ENCODE measurements at regions not wholly inside any gene's neighbourhood (a gene's known extent, or its start where the extent isn't known, plus 50 kb on each side); places are given as distances from the start of the nearest gene placed in this dataset.
"Not testable (repeated sequence)": the region's sequence is repeated elsewhere in the genome, so short reads cannot be mapped to it uniquely, and the experiment has no call there.

DNA sequence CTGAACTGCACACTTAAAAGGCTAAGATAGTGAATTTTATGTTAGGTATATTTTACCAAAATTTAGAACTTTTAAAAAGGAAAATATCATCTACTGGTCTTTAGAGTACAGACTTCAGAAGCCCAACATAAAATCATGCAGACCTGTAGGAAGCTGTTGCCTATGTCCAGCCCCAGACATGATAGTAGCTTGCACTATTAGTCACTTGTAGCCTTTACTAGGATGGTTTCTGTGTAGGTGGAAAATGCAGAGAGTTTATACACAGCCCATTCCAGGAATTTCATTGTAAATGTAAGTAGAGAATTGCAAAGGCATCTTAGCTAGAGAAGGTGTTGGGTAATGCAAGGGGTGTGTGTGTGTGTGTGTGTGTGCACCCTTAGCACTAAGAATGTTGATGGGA lies 640.2 kb downstream of the RNF144A start:
- no peak for DNase-seq

DNA sequence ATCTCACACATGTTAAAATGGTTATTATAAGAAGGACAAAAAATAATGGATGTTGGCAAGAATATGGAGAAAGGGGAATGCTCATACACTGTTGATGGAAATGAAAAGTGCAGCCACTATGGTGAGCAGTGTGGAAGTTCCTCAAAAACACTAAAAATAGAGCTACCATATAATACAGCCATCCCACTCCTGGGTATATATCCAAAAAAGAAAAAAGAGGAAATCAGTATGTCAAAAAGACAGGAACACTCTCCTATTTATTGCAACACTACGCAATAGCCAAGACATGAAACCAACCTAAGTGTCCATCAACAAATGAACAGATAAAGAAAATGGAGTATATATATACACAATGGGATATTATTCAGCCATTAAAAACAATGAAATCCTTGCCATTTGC lies 642.6 kb downstream of the RNF144A start:
- no peak for DNase-seq

DNA sequence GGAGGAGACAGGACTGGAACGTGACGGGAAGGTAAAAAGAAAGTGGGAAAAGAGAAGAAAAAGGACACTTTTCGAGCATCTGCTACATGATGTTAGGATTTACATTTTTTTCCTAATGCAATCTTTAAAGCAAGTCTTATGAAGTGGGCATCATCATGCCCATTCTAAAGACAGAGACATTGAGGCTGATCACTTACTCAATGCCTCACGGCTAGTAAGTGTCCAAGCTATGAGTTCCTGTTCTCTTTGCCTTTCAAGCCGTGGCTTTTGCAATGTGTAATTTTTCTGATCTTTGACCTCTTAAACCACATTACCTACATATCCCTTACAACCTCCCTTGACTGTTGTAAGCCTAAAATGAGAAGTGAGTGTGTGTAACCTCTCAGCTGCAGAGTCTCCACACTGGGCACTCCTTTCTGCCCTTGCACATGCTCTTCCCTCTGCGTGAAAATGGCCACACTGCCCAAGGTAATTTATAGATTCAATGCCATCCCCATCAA lies 649.2 kb downstream of the RNF144A start:
- DNase-seq, result no peak

DNA sequence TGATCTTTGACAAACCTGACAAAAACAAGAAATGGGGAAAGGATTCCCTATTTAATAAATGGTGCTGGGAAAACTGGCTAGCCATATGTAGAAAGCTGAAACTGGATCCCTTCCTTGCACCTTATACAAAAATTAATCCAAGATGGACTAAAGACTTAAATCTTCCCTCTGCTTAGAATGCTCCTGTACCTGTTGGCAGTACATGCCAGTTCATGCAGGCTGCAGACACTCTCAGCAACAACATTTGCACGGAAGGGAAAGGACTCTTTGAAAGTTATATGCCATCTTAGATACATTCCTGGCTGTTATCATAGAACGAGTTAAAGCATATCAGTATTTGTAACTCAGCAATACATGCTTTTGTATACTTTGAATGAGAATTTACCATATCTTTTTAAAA lies 649.9 kb downstream of the RNF144A start:
- DNase-seq, result not testable (repeated sequence)

DNA sequence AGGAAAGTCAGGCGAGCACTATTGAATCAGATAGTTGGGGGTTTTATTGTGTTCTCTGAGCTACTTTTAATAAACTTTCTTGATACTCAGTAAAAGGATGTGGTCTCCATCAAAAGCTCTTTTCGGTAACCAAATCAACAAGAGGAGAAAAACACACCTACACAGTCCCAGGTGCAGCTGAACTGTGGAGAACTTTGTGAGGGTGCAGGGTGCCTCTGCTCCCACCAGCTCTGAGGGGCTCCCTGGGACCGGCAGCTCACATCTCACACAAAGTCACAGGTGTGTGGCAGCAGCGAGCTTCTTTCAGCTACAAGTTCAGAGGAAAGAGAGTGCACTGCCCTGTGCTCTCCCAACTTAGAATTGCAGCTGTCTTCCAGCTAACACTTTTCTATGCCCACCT lies 650.4 kb downstream of the RNF144A start:
- DNase-seq, result no peak

DNA sequence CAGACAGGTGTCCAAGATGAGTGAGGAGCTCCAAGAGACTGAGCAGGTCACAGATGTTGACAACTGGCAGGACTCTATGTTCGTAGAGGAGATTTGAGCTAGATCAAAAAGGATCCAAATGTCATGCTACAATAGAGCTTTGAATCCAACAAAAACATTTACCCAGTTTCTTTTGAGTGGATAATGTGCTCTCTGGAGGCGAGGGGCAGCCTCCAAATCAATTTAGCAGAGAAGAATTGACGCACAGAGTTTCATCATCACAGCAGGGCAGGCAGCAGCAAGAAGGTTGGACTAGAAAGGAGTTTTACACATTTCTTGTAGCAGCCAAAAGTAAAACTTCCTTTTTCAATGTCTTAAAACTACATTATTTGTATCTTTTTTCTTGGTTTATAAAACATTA lies 653.0 kb downstream of the RNF144A start:
- no peak for DNase-seq

DNA sequence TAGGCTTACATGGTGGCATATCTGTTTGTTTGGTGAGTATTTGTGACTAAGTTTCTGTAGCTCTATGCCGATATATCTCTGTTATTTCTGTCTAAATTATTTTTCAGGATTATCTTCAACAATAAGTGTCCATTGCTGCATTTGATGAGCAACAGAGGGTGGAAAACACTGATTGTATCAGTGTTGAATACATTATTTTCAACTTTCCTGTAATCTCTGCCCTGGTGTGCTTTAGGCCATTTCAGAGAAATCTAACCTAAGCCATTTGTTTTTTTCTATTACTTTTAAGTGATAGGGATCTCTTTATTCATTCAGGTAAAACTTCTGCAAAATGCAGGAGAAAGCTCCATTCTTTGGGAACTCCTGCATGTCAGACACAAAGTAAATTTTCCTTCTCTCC lies 654.5 kb downstream of the RNF144A start:
- DNase-seq, result no peak

DNA sequence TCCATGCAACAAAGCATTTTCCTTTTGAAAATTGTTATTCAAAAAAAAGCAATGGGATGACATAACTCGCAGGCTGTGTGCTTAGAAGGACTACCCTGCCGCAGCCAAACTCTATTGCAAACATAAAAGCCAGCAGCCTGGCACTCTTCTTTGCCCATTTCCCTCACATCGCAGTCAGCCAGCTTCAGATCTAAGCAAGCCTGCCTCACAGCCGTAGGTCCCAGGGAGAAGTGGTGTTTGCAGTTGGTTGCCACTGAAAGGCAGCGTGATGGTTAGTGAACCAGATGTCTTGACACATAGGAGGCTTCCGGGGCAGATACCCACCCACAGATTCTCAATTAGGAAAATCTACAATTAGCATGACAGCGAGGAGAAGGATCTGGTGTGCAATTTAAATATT lies 655.2 kb downstream of the RNF144A start:
- DNase-seq, result no peak

DNA sequence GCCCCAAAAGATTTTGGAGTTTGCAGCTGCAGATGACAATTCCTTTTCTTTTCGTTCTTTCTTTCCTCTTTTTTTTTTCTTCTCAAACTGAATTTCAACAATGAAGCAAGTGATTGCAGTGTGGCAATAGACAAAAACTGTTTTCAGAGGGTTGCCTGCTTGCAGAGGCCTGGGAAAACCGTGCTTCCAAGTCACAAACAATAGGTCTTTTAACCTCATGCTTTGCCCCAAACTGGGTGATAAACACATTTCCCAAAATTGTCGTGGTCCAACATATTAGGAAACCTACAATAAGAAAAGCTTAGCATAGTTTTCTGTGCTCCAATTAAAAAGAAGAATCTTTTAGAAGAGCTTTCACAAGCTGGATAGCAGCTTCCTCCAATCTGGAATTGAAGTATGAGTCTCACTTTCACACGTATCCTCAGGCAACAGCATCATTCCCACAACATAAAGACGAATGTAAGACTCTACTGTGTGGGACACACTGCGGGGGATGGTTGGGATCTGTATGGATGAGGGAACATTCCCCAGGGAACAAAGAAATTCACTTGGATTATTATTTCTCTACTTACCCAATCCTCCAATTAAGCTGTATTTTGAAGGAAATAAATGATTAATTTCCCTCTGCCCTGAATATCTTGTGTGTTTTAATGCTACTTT lies 656.1 kb downstream of the RNF144A start:
- DNase-seq, result no peak

DNA sequence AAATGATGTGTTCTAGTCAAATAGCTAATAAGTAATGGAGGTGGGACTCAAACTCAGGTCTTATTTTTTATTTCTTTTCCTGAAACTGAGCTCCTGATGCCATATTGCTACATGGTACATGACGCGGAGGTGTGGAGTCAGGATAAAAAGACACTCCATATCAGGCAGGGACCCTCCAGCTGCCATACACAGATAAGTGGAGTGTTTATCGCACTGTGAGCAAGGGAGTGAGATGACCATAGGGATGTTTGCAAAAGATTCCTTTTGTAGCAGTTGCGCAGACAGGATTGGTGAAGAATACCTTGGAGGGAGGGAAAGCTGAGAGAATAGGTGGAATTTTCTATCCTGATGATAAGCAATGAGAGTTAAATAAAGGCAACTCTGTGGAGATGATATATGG lies 657.2 kb downstream of the RNF144A start:
- no peak for DNase-seq

DNA sequence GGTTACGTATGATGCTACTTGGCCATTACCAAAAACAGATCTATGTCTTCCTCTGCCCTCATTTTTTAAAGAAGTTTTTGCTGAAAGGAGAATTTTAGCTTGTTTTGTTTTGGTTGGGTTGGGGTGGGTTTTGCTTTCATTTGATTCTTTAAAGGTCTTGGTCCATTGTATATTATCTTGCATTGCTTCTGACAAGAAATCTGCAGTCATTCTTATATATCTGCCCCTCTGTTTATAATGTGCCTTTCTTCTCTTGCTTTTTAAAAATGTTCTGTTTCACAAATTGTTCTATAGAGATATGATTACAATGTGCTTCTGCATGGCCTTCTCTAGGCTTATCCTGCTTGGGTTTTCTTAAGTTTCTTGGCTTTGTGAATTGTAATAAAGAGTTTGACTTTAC lies 660.6 kb downstream of the RNF144A start:
- DNase-seq, result no peak

DNA sequence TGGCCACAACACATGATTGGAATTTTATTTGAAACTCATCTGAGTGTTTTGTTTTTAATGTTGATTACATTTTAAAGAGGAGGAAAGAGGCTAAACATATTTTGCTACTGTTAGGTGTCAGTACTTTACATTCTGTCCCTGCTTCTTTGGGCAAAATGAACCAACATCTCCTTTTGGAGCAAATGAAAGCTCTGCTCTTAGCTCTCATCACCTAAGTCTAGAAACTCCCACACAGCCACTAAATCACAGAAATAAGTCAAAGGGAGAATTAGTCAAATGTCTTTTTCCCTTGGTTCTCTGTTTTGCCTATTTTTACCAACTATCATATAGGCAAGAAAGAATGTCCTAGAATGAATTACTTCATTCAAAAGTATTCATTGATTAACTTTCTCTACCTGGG lies 666.8 kb downstream of the RNF144A start:
- DNase-seq, result no peak

DNA sequence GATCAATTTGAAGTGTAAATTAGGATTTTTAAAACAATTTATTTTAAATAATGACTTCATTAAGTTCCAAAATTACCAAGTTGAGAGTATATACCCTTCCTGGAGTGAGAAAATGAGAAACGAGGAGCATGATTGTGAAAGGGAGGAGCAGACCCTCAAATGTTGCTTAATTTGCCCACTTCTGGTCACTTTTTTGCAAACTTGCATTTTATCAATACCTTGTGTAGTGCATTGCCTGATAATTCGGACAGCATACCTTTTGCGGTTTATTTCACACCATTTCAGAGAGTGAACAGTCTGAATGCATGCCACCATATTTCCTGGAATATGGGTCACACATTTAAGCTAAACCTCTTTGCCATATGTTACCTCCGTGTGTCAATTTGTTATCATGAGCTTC lies 669.7 kb downstream of the RNF144A start:
- DNase-seq, result no peak

DNA sequence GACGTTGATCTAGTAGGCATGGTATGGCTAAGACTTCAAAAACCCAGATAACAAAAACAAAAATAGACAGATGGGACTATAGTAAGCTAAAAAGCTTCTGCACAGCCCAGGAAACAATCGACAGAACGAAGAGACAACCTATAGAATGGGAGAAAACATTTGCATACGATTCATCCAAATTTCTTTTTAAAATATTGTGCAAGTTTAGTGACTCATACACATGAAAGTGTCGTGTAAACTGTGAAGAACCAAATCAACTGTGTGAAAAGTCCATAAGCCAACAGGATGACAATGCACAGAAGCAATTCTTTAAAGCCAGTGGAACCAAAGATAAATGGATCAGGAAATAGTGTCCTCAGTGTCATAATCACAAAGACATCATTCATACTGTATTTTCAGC lies 671.1 kb downstream of the RNF144A start:
- DNase-seq, result no peak

DNA sequence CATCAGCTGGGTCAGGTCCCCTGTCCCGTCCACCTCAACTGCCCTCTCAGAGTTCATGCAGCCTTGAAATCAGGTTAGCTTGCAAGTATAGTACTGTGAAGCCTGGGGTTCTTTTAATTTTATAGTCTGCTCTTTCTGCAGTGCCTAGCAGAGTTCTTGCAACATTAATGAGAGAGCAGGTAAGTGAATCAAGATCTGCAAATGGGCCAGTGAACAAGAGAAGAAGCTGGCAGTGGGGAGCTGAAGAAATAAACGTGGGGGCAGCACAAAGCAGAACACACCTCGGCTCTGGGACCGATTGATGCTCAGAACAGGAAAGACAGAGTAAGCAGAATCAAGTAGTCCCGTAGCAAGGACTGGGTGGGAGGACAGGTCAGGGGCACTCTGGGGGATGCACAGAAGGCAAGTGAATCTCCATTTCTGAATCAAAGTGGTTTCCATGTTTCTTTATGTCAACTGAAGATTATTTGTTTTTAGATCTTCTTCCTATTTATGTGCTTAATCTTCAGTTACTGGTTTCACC lies 675.5 kb downstream of the RNF144A start:
- DNase-seq, result no peak

DNA sequence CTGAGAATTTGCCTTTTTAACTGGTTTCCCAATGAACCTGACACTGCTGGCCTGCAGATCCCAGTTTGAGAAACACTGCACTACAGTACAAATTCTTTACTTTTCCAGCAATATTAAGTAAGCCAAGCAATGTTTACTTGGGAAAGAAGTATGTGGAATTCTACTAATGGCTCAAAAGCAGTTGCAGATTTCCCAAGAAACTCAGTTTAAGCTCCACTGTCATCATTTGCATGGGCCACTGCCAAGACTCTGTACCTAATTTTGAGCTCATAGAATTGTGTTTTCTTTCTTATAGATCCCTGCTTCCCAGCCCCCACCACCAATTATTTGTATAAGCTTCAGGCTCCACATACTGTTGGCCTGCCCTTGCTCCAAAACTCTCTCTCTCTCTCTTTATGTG lies 676.1 kb downstream of the RNF144A start:
- DNase-seq, result no peak

DNA sequence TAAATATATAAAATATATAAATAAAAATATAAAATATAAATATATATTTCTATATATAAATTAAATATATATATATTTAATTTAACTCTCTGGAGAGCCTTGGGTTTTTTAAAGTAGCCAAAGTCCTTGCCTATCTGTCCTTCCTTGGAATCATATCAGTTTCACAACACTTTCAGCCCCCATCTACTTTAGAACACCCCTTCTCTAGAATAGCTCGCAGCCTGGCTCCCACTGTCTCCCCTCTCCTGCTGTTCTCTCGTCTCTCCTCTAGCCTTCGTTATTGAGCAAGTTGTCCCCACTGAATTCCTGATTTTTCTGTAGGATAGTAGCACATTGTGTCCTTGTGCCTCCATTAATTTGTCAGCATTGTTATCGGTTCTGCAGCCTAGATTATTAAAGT lies 677.0 kb downstream of the RNF144A start:
- DNase-seq, result no peak

DNA sequence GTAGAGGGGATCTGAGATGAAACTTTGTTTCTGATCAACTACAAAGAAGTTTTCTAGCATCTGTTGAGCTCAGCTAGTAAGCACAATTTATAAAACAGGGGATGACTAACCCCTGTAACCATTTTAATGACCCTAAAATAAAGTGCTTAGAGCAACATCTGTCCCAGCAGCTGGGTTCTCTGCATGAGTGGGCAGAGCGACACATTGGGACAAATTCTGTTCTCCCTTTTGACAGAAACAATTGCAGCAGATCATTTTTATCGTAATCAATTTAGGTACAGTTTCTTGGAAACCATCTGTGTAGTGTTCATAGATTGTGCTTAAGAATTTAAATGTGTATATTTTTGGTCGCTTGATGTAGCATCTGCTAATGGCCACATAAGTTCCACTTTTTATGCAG lies 678.0 kb downstream of the RNF144A start:
- DNase-seq, result no peak

DNA sequence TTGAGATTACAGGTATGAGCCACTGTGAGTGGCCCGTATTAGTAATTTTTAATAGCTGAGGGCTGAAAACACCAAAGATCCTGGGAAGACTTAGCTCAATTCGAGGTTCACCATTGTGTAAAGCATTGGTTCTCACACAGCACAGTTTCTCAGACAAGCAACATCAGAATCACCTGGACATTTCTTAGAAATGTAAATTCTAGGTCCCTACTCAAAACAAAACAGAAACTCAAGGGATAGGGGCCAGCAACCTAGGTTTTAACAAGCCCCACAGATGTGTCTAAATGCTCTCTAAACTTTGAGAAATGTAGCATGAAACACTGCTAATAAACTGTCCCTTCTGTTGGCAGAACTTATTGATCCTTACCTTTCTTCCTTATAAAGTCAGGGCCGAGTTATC lies 681.2 kb downstream of the RNF144A start:
- no peak for DNase-seq

DNA sequence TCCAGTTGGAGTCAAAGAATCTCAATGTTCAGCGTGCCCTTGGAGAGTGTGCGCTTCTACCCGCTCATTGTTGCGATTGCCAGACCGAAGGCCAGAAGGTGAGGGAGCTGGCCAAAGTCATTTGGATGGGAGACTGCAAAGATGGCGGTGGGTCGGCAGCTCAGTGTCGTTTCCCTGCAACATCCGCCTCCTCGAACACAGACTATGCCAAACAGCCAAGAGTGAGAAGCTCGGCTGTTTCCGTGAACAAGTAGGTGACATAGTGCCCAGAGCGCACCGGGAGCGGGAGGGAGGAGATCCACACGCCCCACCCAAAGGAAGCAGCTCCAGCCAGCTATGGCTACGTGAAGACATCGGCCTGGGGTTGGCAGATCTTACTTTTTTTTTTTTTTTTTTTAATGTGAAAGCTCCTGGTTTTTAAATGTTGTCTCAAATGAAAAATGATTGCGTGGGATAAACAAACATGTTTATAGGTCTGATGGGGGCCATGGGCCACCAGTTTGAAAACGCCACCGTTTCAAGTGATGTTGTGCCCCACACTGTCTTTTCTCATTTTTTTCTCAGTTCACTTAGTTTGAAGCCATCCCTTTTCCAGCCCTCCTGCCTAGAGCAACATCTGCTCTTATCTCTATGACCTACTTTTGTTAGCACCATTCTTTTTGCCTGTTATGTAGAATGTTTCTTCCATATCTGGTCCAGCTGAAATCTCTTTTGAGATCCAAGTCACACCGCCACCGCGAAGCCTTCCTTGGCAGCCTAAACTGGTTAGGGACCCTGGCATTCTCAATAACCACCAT lies 682.4 kb downstream of the RNF144A start:
- no peak for DNase-seq

DNA sequence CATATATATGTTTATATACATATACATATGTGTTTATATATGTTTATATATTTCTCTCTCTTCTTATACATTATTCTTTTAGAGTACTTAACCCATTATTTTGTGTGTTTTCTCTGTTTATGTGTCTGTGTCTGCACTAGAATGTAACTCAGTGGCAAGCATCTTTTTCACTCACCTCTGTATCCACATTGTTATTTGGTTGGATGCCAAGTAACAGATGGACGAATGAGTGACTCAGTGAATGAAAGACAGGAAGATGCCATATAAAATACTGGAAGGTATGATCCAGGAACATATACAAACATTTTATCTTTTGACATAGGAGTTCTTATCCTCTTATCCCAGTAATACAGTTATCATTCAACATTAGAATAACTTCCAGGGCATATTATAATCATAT lies 684.8 kb downstream of the RNF144A start:
- no peak for DNase-seq

DNA sequence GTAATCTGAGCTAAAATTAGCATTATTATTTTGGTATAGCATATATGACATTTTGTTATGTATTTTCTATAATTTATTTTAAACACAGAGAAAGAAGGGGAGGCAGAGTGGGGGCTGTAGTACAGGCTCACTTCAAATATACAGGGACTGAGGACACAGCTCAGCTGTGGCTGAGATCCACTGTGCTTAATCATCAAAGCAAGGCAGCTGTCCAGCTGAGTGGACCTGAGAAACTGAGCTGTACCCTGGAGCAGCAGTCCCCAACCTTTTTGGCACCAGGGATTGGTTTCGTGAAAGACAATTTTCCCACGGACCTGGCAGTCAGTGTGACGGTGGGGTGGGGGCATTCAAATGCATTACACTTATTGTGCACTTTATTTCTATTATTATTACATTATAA lies 687.2 kb downstream of the RNF144A start:
- no peak for DNase-seq

DNA sequence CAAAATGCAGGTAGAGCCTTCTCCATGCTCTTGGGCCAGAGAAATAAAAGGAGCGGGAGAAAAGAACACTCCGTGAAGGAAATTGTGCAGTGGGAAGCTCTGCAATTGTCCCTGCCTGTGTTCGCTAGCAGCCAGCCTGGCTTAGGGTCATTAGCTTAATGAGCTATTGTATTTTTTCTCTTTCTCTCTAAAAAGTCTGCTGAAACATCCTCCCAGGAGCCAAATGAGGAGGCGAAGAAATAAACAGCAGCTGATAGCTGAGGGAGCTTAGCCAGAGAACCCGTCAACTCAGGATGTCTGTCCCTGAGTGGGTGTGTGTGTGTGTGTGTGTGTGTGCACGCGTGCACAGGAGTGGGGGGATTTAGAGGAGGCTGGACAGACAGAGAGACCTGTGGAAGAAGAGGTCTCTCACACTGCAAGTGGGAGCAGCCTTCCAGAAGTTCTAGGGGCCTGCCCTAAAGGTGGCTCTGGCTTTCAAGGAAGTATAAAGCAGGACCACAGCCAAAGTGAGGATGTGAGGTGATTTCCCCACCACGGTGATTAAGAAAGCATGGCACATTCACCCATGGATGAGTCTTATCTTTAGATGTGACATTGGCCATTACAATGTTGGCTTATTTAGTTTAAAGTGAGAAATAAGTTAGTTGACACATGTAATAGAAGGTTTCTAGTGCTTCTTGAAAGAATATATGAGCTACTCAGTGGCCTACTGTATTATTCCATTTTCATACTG lies 690.4 kb downstream of the RNF144A start:
- DNase-seq, result no peak

DNA sequence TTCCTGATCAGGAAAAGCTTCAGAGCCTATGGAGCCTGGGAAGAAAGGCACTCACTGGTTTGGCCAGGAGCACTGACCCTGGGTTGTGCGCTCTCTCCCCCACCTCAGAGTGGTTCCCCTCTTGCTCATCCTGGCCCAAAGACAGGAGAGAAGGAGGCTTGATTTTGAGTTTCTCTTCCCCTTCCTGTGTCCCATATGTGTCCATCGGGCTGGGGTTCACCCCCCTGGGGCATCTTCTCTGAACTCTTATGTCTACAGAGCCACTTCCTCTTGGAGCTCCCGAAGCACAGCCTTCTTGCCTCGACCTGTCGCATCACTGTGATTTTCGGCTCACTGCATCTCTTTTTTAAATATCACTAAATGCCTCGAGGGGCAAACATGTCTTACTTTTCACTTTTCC lies 692.3 kb downstream of the RNF144A start:
- no peak for DNase-seq

Measured in NCI-H510A (cell line).